RWPE2 (cell line): ENCODE measurements at regions not wholly inside any gene's neighbourhood (a gene's known extent, or its start where the extent isn't known, plus 50 kb on each side); places are given as distances from the start of the nearest gene placed in this dataset.

Source experiments
- ATAC-seq: fragments of 200-7000 bp; cut with Tn5 transposase; 3 replicates; pipeline ENCODE4 v1.9.1; 2021; ENCODE audit warnings: low read depth
- DNase-seq: peaks from one replicate; pipeline ENCODE4 v3.0.0-alpha.2; 2020; ENCODE audit warnings: low spot score
- H3K27ac ChIP-seq: fragments of 450-650 bp; 2 replicates; pipeline ENCODE4 v1.5.1; 2017; ENCODE audit warnings: mild to moderate bottlenecking; ENCODE audit not compliant: poor library complexity, severe bottlenecking
- H3K27me3 ChIP-seq: fragments of 250-450 bp; sonication (Bioruptor Pico); 2 replicates; pipeline ENCODE4 v1.5.1; 2021; ENCODE audit warnings: mild to moderate bottlenecking, moderate library complexity; ENCODE audit not compliant: insufficient read depth, poor library complexity, severe bottlenecking
- H3K36me3 ChIP-seq: fragments of 250-450 bp; sonication (Bioruptor Pico); 2 replicates; pipeline ENCODE4 v1.5.1; 2020; ENCODE audit warnings: low read depth, mild to moderate bottlenecking, moderate library complexity
- H3K4me1 ChIP-seq: fragments of 250-450 bp; sonication (Bioruptor Pico); 2 replicates; pipeline ENCODE4 v1.5.1; 2021; ENCODE audit warnings: mild to moderate bottlenecking, moderate library complexity; ENCODE audit not compliant: insufficient read depth, poor library complexity, severe bottlenecking
- H3K4me3 ChIP-seq: fragments of 250-450 bp; sonication (Bioruptor Pico); 2 replicates; pipeline ENCODE4 v1.5.1; 2021; ENCODE audit warnings: mild to moderate bottlenecking, moderate library complexity; ENCODE audit not compliant: severe bottlenecking
- H3K9me3 ChIP-seq: fragments of 250-450 bp; sonication (Bioruptor Pico); 2 replicates; pipeline ENCODE4 v1.5.1; 2021; ENCODE audit warnings: mild to moderate bottlenecking, moderate library complexity; ENCODE audit not compliant: severe bottlenecking
- CTCF ChIP-seq: fragments of 450-650 bp; IDR thresholded peaks from one replicate; pipeline ENCODE4 v1.5.1; 2017; ENCODE audit warnings: mild to moderate bottlenecking, moderate library complexity; ENCODE audit not compliant: poor library complexity, severe bottlenecking

GRCh38 chr2:56860991-56861390, 677.2 kb downstream of the CCDC85A start:
- ATAC-seq: no peak
- no peak overlapping the region for H3K4me3 ChIP-seq
- TF ChIP-seq CTCF: no peak
- no peaks in the 10 kb centered on the region for H3K4me1 ChIP-seq
- H3K27me3 ChIP-seq: no peaks in the 10 kb centered on the region
- H3K27ac ChIP-seq: no peak overlapping the region
- no peaks in the 10 kb centered on the region for H3K36me3 ChIP-seq
- no peaks in the 10 kb centered on the region for H3K9me3 ChIP-seq
- no peak for DNase-seq

- H3K9me3 ChIP-seq: no peaks in the 10 kb centered on the region
- TF ChIP-seq CTCF: no peak
Measured at GRCh38 chr2:56871644-56872043, 687.9 kb downstream of the CCDC85A start.

GRCh38 chr2:56874717-56875116, 690.9 kb downstream of the CCDC85A start:
- no peaks in the 10 kb centered on the region for H3K27me3 ChIP-seq
- H3K4me1 ChIP-seq: no peaks in the 10 kb centered on the region
- no peaks in the 10 kb centered on the region for H3K9me3 ChIP-seq
- H3K4me3 ChIP-seq: no peak overlapping the region
- no peaks in the 10 kb centered on the region for H3K36me3 ChIP-seq
- ATAC-seq (no peak), DNase-seq (no peak)
- no peak overlapping the region for H3K27ac ChIP-seq
- no peak for TF ChIP-seq CTCF

More at GRCh38 chr2:56871644-56872043, 687.9 kb downstream of the CCDC85A start:
- DNase-seq: no peak
- no peak overlapping the region for H3K27ac ChIP-seq
- H3K36me3 ChIP-seq: no peaks in the 10 kb centered on the region
- no peaks in the 10 kb centered on the region for H3K27me3 ChIP-seq
- no peak for ATAC-seq
- H3K4me1 ChIP-seq: no peaks in the 10 kb centered on the region
- no peak overlapping the region for H3K4me3 ChIP-seq

GRCh38 chr2:56889738-56890137, 705.9 kb downstream of the CCDC85A start:
- Histone ChIP-seq H3K27me3 (no peaks in the 10 kb centered on the region), H3K4me1 (no peaks in the 10 kb centered on the region), H3K27ac (no peak overlapping the region), H3K9me3 (peaks cover 3% of the 10 kb centered on the region), H3K4me3 (no peak overlapping the region), H3K36me3 (no peaks in the 10 kb centered on the region)
- TF ChIP-seq CTCF: no peak
- DNase-seq: no peak
- no peak for ATAC-seq

GRCh38 chr2:56892382-56892781, 708.6 kb downstream of the CCDC85A start:
- Histone ChIP-seq H3K9me3 (peaks cover 3% of the 10 kb centered on the region), H3K4me1 (no peaks in the 10 kb centered on the region), H3K27me3 (no peaks in the 10 kb centered on the region), H3K4me3 (no peak overlapping the region), H3K27ac (no peak overlapping the region), H3K36me3 (no peaks in the 10 kb centered on the region)
- TF ChIP-seq CTCF: no peak
- DNase-seq (no peak), ATAC-seq (no peak)
